IgD-negative memory B cell (primary cell): ENCODE measurements at regions not wholly inside any gene's neighbourhood (a gene's known extent, or its start where the extent isn't known, plus 50 kb on each side); places are given as distances from the start of the nearest gene placed in this dataset.

Source experiments
- H3K27ac Mint-ChIP-seq, 3 donors: one replicate each; pipeline ENCODE4 v1.8.0; 2020 to 2022; ENCODE audit warnings: mild to moderate bottlenecking in 3 of 3, mixed read lengths in 3 of 3, moderate library complexity in 1 of 3
- H3K27me3 Mint-ChIP-seq: one replicate; pipeline ENCODE4 v1.8.0; 2021; ENCODE audit warnings: mixed read lengths
- H3K36me3 Mint-ChIP-seq: one replicate; pipeline ENCODE4 v1.8.0; 2020; ENCODE audit warnings: mild to moderate bottlenecking, mixed read lengths
- H3K4me1 Mint-ChIP-seq, 3 donors: one replicate each; pipeline ENCODE4 v1.8.0; 2020 to 2022; ENCODE audit warnings: mixed read lengths in 3 of 3, mild to moderate bottlenecking in 1 of 3
- H3K4me3 Mint-ChIP-seq, 4 donors: one replicate each; pipeline ENCODE4 v1.8.0; 2020 to 2022; ENCODE audit warnings: mild to moderate bottlenecking in 4 of 4, mixed read lengths in 4 of 4, moderate library complexity in 3 of 4
- H3K9me3 Mint-ChIP-seq, 3 donors: one replicate each; pipeline ENCODE4 v1.8.0; 2020 to 2021; ENCODE audit warnings: mixed read lengths in 3 of 3, mild to moderate bottlenecking in 1 of 3

GRCh38 chr9:86819552-86819951, 127.8 kb downstream of the GAS1 start:
- Mint-ChIP-seq H3K4me1 (peaks cover 0 to 2% (median 0%) of the 10 kb centered on the region in 3 donors), H3K4me3 (no peak overlapping the region), H3K9me3 (peaks cover 0 to 4% (median 2%) of the 10 kb centered on the region in 3 donors), H3K27me3 (no peaks in the 10 kb centered on the region), H3K36me3 (no peaks in the 10 kb centered on the region), H3K27ac (no peak overlapping the region)

- Mint-ChIP-seq H3K27me3 (no peaks in the 10 kb centered on the region), H3K27ac (no peak overlapping the region), H3K36me3 (no peaks in the 10 kb centered on the region), H3K4me1 (peaks cover 0 to 2% (median 0%) of the 10 kb centered on the region in 3 donors), H3K9me3 (peaks cover 0 to 4% (median 2%) of the 10 kb centered on the region in 3 donors), H3K4me3 (no peak overlapping the region)
Observed at GRCh38 chr9:86818636-86819035, 128.7 kb downstream of the GAS1 start.

DNA sequence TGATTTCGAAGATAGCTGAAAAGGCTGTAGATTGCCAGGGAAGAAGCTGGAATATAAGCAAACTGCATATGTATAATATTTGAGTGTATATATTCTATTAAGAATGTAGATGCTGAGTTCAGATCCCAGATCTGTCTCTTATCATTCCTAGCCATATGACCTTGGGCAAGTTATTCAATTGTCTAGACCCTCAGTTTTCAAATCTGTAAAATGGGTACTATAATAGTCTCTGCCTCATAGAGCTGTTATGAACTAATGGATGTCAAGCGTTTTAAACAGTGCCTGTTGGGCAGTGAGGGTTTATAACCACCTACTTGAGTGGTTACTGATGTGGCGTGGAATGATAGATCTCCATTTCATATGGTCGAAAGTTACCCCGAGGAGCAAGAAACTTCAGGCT, 130.4 kb downstream of the GAS1 start:
- Mint-ChIP-seq H3K27me3 (no peaks in the 10 kb centered on the region), H3K36me3 (peaks cover 1% of the 10 kb centered on the region), H3K4me3 (no peak overlapping the region), H3K4me1 (peaks cover 0 to 2% (median 0%) of the 10 kb centered on the region in 3 donors), H3K9me3 (peaks cover 0 to 3% (median 0%) of the 10 kb centered on the region in 3 donors), H3K27ac (no peak overlapping the region)

DNA sequence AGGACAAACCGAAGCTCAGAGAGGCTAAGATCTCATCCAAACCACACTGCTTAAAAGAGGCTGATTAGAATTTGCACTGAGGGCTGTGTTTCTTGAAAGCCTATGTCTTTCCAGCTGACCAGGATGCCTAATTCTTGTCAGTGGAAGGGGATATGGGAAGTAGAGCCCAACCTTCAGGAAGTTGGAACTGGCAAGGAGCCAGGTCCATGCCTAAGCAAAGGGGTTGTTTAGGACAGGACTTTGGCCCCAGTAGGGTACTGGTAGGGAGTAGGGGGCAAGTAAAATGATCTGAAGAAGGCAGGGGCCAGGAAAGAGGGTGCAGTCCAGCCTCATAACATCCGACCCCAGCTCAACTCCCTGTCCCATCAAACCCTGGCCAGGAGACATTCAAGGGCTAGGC, 130.9 kb downstream of the GAS1 start:
- peaks cover 1% of the 10 kb centered on the region for H3K36me3 Mint-ChIP-seq
- no peaks in the 10 kb centered on the region for H3K27me3 Mint-ChIP-seq
- no peak overlapping the region for H3K4me3 Mint-ChIP-seq
- H3K9me3 Mint-ChIP-seq = peaks cover 0 to 3% (median 0%) of the 10 kb centered on the region in 3 donors
- no peak overlapping the region for H3K27ac Mint-ChIP-seq
- H3K4me1 Mint-ChIP-seq = peaks cover 0 to 2% (median 0%) of the 10 kb centered on the region in 3 donors

- Mint-ChIP-seq H3K4me3 (no peak overlapping the region), H3K9me3 (peaks cover 0 to 2% (median 0%) of the 10 kb centered on the region in 3 donors), H3K27me3 (no peaks in the 10 kb centered on the region), H3K4me1 (peaks cover 0 to 2% (median 0%) of the 10 kb centered on the region in 3 donors), H3K36me3 (peaks cover 1% of the 10 kb centered on the region), H3K27ac (no peak overlapping the region)
Observed at GRCh38 chr9:86812616-86813015, 134.7 kb downstream of the GAS1 start.

- no peak overlapping the region for H3K27ac Mint-ChIP-seq
- no peaks in the 10 kb centered on the region for H3K27me3 Mint-ChIP-seq
- no peaks in the 10 kb centered on the region for H3K4me1 Mint-ChIP-seq
- H3K36me3 Mint-ChIP-seq = peaks cover 1% of the 10 kb centered on the region
- H3K9me3 Mint-ChIP-seq = peaks cover 0 to 2% (median 0%) of the 10 kb centered on the region in 3 donors
- H3K4me3 Mint-ChIP-seq = no peak overlapping the region
Observed at GRCh38 chr9:86809759-86810367, 137.4 kb downstream of the GAS1 start.

GRCh38 chr9:86809151-86809550, 138.2 kb downstream of the GAS1 start:
- Mint-ChIP-seq H3K27me3 (no peaks in the 10 kb centered on the region), H3K4me1 (no peaks in the 10 kb centered on the region), H3K27ac (no peak overlapping the region), H3K36me3 (peaks cover 1% of the 10 kb centered on the region), H3K9me3 (peaks cover 0 to 2% (median 0%) of the 10 kb centered on the region in 3 donors), H3K4me3 (no peak overlapping the region)

DNA sequence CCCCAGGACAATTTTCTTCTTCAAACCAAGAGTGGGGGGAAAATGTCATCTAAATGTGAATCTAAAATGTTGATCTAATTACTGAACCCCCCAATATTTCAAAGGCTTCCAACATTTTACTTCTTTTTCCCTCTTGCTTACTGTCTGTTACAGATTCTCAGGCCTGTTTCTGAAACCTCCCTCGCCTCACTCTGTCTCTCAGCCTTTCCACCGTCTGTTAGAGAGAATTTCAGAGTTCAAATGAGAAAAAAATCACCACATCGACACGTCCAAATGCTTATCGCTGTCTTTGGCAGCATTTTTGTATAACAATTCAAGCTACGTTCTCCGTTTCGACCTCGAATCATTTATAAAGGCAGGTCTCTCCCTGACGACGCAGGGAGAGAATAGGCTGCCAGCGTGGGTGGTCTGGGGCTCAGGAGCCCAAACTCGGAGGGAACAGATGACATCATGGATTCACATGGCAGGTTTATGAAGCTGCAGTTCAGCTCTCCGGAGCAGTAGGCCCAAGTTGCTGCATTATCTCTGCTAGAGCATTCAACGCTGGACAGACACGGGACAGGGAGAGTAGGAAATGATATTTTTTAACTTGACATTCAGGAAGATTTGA, 139.8 kb downstream of the GAS1 start:
- Mint-ChIP-seq H3K4me1 (no peaks in the 10 kb centered on the region), H3K27ac (no peak overlapping the region), H3K27me3 (no peaks in the 10 kb centered on the region), H3K9me3 (peaks cover 2 to 11% (median 4%) of the 10 kb centered on the region in 3 donors), H3K36me3 (no peaks in the 10 kb centered on the region), H3K4me3 (no peak overlapping the region)

GRCh38 chr9:86804011-86804410, 143.3 kb downstream of the GAS1 start:
- no peak overlapping the region for H3K27ac Mint-ChIP-seq
- no peaks in the 10 kb centered on the region for H3K4me1 Mint-ChIP-seq
- peaks cover 0 to 11% (median 4%) of the 10 kb centered on the region in 3 donors for H3K9me3 Mint-ChIP-seq
- H3K27me3 Mint-ChIP-seq = peaks cover under 1% of the 10 kb centered on the region
- H3K36me3 Mint-ChIP-seq = no peaks in the 10 kb centered on the region
- no peak overlapping the region for H3K4me3 Mint-ChIP-seq

GRCh38 chr9:86802900-86803673, 144.2 kb downstream of the GAS1 start:
- Mint-ChIP-seq H3K4me1 (no peaks in the 10 kb centered on the region), H3K27me3 (peaks cover 2% of the 10 kb centered on the region), H3K4me3 (no peak overlapping the region), H3K9me3 (peaks cover 0 to 11% (median 4%) of the 10 kb centered on the region in 3 donors), H3K36me3 (no peaks in the 10 kb centered on the region), H3K27ac (no peak overlapping the region)

- Mint-ChIP-seq H3K4me3 (no peak overlapping the region), H3K4me1 (no peaks in the 10 kb centered on the region), H3K27me3 (peaks cover 2% of the 10 kb centered on the region), H3K9me3 (peaks cover 1 to 11% (median 4%) of the 10 kb centered on the region in 3 donors), H3K27ac (no peak overlapping the region), H3K36me3 (no peaks in the 10 kb centered on the region)
Observed at GRCh38 chr9:86801246-86801645, 146.1 kb downstream of the GAS1 start.

DNA sequence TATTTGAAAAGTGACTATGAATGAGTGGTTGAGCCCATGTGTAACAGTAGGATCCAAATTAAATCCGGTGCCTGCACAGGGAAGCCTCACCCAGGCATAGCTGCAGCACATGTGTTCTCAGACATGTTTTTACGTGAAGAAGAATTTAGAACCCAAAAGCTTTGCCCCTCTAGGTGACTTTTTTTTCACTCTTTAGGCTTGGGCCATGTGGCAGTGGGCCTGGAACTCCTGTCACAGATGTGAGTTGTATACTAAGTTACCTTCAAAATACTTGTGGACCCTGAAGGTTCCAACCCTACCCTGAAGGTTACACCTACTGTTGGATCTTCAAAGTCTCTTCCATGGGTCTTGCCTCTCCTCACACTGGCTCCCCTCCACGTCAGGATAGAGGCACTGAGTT, 146.6 kb downstream of the GAS1 start:
- H3K4me3 Mint-ChIP-seq = no peak overlapping the region
- H3K4me1 Mint-ChIP-seq = no peaks in the 10 kb centered on the region
- peaks cover 1 to 11% (median 4%) of the 10 kb centered on the region in 3 donors for H3K9me3 Mint-ChIP-seq
- H3K36me3 Mint-ChIP-seq = no peaks in the 10 kb centered on the region
- no peak overlapping the region for H3K27ac Mint-ChIP-seq
- peaks cover 2% of the 10 kb centered on the region for H3K27me3 Mint-ChIP-seq

GRCh38 chr9:86798966-86799365, 148.3 kb downstream of the GAS1 start:
- Mint-ChIP-seq H3K9me3 (peaks cover 1 to 10% (median 4%) of the 10 kb centered on the region in 3 donors), H3K27ac (no peak overlapping the region), H3K27me3 (peaks cover 2% of the 10 kb centered on the region), H3K4me3 (no peak overlapping the region), H3K36me3 (no peaks in the 10 kb centered on the region), H3K4me1 (no peaks in the 10 kb centered on the region)

DNA sequence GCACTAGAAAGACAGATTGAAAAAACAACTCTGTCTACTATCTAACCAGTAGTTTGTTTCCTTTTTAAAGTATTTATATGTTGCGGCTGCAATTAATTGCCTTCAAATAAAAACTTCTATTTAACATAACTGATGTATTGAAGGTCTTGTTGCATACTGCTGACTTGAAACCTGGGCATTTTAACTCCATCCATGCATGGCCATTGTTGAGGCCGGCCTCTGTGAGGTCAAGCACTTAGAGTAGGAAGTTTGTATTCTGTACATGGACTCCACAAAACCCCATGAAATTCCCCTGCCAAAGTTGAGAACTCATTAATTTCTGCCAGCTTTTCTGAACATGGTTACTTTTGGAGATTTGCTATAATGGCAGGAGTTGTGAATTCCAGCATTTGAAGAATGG, 150.6 kb downstream of the GAS1 start:
- Mint-ChIP-seq H3K4me1 (no peaks in the 10 kb centered on the region), H3K9me3 (peaks cover 0 to 1% (median 0%) of the 10 kb centered on the region in 3 donors), H3K36me3 (no peaks in the 10 kb centered on the region), H3K27ac (no peak overlapping the region), H3K4me3 (no peak overlapping the region), H3K27me3 (peaks cover 2% of the 10 kb centered on the region)

GRCh38 chr9:86795823-86796553, 151.3 kb downstream of the GAS1 start:
- Mint-ChIP-seq H3K27ac (no peak overlapping the region), H3K4me1 (no peaks in the 10 kb centered on the region), H3K27me3 (peaks cover 2% of the 10 kb centered on the region), H3K9me3 (peaks cover 0 to 1% (median 0%) of the 10 kb centered on the region in 3 donors), H3K36me3 (no peaks in the 10 kb centered on the region), H3K4me3 (no peak overlapping the region)
